ENCODE measurements at regions not wholly inside any gene's neighbourhood (a gene's known extent, or its start where the extent isn't known, plus 50 kb on each side); places are given as distances from the start of the nearest gene placed in this dataset.
A peak's percentile ranks its signal among the peaks of the same experiment; 100 is the strongest.

DNA sequence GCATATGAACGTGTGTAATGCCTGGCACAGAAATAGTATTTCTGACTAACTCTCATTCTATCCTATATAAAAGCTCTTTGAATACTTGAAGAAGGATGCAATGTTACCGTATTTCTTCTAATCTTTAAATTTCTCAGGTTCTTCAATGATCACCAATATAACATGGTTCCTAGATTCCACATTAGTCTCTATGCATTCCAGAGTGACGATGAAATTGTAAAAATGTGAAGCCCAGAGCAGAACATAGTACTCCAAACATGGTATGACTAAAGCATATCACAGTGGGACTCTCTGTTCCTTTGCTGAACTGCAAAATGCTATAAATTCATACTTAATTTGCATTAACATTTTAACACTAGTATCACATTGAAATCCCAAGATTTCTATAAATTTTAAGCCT is 877.6 kb upstream of the CHORDC1 start:
- TF ChIP-seq, protein P1, sequence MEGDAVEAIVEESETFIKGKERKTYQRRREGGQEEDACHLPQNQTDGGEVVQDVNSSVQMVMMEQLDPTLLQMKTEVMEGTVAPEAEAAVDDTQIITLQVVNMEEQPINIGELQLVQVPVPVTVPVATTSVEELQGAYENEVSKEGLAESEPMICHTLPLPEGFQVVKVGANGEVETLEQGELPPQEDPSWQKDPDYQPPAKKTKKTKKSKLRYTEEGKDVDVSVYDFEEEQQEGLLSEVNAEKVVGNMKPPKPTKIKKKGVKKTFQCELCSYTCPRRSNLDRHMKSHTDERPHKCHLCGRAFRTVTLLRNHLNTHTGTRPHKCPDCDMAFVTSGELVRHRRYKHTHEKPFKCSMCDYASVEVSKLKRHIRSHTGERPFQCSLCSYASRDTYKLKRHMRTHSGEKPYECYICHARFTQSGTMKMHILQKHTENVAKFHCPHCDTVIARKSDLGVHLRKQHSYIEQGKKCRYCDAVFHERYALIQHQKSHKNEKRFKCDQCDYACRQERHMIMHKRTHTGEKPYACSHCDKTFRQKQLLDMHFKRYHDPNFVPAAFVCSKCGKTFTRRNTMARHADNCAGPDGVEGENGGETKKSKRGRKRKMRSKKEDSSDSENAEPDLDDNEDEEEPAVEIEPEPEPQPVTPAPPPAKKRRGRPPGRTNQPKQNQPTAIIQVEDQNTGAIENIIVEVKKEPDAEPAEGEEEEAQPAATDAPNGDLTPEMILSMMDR (IDR thresholded peaks at IDR 0.05; ENCODE audit: poor library complexity, severe bottlenecking), result no peak
- no peak overlapping the region for H3K4me3 ChIP-seq (ENCODE audit: severe bottlenecking)
- H3K27ac ChIP-seq (ENCODE audit: poor library complexity, severe bottlenecking), result peak overlapping the region; percentile 15
- no peaks in the 10 kb centered on the region for H3K9me3 ChIP-seq (ENCODE audit: severe bottlenecking)
- ATAC-seq (ENCODE audit: low read depth) (peak; percentile 56; the same call in 2 of the 3 replicates), DNase-seq (ENCODE audit: low spot score) (no peak)
- H3K27me3 ChIP-seq (ENCODE audit: insufficient read depth, poor library complexity, severe bottlenecking), result no peaks in the 10 kb centered on the region
- H3K4me1 ChIP-seq (ENCODE audit: insufficient read depth, poor library complexity, severe bottlenecking), result peaks cover 11% of the 10 kb centered on the region
- H3K36me3 ChIP-seq (ENCODE audit: low read depth), result no peaks in the 10 kb centered on the region

DNA sequence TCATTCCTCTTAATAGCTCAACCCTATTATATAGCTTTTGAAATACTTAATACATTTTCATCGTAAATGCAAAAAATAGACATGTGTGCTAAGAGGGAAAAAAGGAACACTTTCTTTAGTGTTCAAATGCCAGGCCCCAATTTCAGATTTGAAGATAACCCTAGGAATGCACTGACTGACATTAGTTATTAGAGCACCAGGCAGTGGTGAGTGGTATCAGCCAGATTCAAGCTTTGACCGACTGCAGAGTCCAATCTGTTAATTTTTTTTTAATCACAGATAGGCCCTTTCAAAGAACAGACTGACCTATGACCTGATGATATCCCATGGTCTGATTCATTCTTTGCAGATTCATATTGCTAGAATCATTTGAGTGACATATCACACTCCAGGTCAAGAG is 874.2 kb upstream of the CHORDC1 start:
- H3K27me3 ChIP-seq (ENCODE audit: insufficient read depth, poor library complexity, severe bottlenecking), result no peaks in the 10 kb centered on the region
- no peaks in the 10 kb centered on the region for H3K4me1 ChIP-seq (ENCODE audit: insufficient read depth, poor library complexity, severe bottlenecking)
- ATAC-seq (ENCODE audit: low read depth) (no peak), DNase-seq (ENCODE audit: low spot score) (no peak)
- H3K4me3 ChIP-seq (ENCODE audit: severe bottlenecking), result no peak overlapping the region
- H3K9me3 ChIP-seq (ENCODE audit: severe bottlenecking), result no peaks in the 10 kb centered on the region
- TF ChIP-seq, protein P1 (IDR thresholded peaks at IDR 0.05; ENCODE audit: poor library complexity, severe bottlenecking), result no peak
- no peaks in the 10 kb centered on the region for H3K36me3 ChIP-seq (ENCODE audit: low read depth)
- no peak overlapping the region for H3K27ac ChIP-seq (ENCODE audit: poor library complexity, severe bottlenecking)

DNA sequence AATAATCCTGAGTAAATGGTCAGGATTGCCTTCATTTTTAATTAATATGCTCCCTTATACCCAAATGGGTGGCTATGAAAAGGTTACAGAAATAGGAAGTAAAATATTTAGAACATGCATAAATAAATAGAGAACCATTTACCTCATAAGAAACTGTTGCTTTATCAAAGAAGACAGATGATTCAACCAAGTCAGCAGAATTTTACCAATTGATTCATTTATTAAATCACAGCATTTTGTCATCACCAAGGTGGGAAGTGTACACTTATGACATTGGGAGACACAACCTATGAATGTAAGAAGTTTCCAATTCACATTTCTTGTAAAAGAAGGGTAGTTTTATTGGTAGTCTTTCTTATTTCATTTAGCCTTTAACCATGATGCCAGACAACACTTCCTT is 870.3 kb upstream of the CHORDC1 start:
- TF ChIP-seq, protein P1 (IDR thresholded peaks at IDR 0.05; ENCODE audit: poor library complexity, severe bottlenecking), result no peak
- ATAC-seq (ENCODE audit: low read depth) (no peak), DNase-seq (ENCODE audit: low spot score) (no peak)
- Histone ChIP-seq H3K9me3 (ENCODE audit: severe bottlenecking) (no peaks in the 10 kb centered on the region), H3K4me3 (ENCODE audit: severe bottlenecking) (no peak overlapping the region), H3K27ac (ENCODE audit: poor library complexity, severe bottlenecking) (no peak overlapping the region), H3K27me3 (ENCODE audit: insufficient read depth, poor library complexity, severe bottlenecking) (no peaks in the 10 kb centered on the region), H3K36me3 (ENCODE audit: low read depth) (no peaks in the 10 kb centered on the region), H3K4me1 (ENCODE audit: insufficient read depth, poor library complexity, severe bottlenecking) (no peaks in the 10 kb centered on the region)

DNA sequence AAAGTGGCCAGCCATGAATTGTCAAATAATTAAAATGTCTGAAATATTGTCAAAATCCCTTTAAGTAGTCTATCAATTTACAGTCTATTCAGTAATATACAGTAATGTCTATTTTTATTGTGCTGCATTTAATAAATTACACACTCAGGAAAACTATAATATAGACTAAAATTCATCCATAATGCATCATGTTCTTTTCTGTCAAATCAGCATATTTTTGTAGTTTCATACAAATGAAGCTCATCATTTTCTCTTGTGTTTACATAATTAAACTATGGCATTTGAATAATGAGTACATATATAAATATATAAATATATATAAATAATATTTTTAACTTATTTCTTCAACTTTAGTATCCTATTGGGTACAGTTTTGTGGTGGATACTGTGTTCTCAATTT is 868.7 kb upstream of the CHORDC1 start:
- TF ChIP-seq, protein P1 (IDR thresholded peaks at IDR 0.05; ENCODE audit: poor library complexity, severe bottlenecking), result no peak
- no peaks in the 10 kb centered on the region for H3K36me3 ChIP-seq (ENCODE audit: low read depth)
- ATAC-seq (ENCODE audit: low read depth) (no peak), DNase-seq (ENCODE audit: low spot score) (no peak)
- no peak overlapping the region for H3K27ac ChIP-seq (ENCODE audit: poor library complexity, severe bottlenecking)
- no peaks in the 10 kb centered on the region for H3K4me1 ChIP-seq (ENCODE audit: insufficient read depth, poor library complexity, severe bottlenecking)
- H3K4me3 ChIP-seq (ENCODE audit: severe bottlenecking), result no peak overlapping the region
- no peaks in the 10 kb centered on the region for H3K9me3 ChIP-seq (ENCODE audit: severe bottlenecking)
- H3K27me3 ChIP-seq (ENCODE audit: insufficient read depth, poor library complexity, severe bottlenecking), result no peaks in the 10 kb centered on the region

DNA sequence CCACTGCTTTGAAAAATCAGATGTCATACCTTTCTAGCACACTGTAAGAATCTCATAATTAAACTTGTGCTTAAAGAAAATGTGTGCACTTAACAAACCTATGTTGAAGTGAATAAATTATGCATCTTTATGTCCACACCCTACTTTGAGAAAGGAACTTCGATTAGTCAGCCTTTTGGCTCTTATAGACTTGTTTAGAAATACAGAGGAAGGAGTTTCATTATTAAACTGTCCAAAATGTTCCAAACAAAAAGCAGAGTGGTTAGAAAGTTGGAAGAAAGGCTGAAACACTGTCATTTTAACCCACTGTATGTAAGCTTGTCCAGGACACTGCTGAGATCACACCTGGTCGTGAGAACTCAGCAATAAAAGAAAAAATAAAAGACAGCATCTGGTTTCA is 863.2 kb upstream of the CHORDC1 start:
- peak overlapping the region; percentile 32 for H3K27ac ChIP-seq (ENCODE audit: poor library complexity, severe bottlenecking)
- DNase-seq (ENCODE audit: low spot score) (no peak), ATAC-seq (ENCODE audit: low read depth) (peak; percentile 58; the same call in 1 of the 3 replicates)
- H3K4me3 ChIP-seq (ENCODE audit: severe bottlenecking), result no peak overlapping the region
- TF ChIP-seq, protein P1 (IDR thresholded peaks at IDR 0.05; ENCODE audit: poor library complexity, severe bottlenecking), result no peak
- no peaks in the 10 kb centered on the region for H3K9me3 ChIP-seq (ENCODE audit: severe bottlenecking)
- no peaks in the 10 kb centered on the region for H3K36me3 ChIP-seq (ENCODE audit: low read depth)
- H3K27me3 ChIP-seq (ENCODE audit: insufficient read depth, poor library complexity, severe bottlenecking), result no peaks in the 10 kb centered on the region
- peaks cover 4% of the 10 kb centered on the region for H3K4me1 ChIP-seq (ENCODE audit: insufficient read depth, poor library complexity, severe bottlenecking)
